ENCODE measurements at regions not wholly inside any gene's neighbourhood (a gene's known extent, or its start where the extent isn't known, plus 50 kb on each side); places are given as distances from the start of the nearest gene placed in this dataset.

- TF ChIP-seq, protein P1, sequence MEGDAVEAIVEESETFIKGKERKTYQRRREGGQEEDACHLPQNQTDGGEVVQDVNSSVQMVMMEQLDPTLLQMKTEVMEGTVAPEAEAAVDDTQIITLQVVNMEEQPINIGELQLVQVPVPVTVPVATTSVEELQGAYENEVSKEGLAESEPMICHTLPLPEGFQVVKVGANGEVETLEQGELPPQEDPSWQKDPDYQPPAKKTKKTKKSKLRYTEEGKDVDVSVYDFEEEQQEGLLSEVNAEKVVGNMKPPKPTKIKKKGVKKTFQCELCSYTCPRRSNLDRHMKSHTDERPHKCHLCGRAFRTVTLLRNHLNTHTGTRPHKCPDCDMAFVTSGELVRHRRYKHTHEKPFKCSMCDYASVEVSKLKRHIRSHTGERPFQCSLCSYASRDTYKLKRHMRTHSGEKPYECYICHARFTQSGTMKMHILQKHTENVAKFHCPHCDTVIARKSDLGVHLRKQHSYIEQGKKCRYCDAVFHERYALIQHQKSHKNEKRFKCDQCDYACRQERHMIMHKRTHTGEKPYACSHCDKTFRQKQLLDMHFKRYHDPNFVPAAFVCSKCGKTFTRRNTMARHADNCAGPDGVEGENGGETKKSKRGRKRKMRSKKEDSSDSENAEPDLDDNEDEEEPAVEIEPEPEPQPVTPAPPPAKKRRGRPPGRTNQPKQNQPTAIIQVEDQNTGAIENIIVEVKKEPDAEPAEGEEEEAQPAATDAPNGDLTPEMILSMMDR (conservative IDR thresholded peaks at IDR 0.05 in 1 of 2, IDR thresholded peaks at IDR 0.05 in 1 of 2; ENCODE audit: low read depth in 1 of 2, low read length in 2 of 2), result no peak
- TF ChIP-seq EZH2 (IDR thresholded peaks at IDR 0.05; ENCODE audit: low read length, missing control alignments), result no peak
These were observed 568.8 kb downstream of the HTR7 start for GRCh38 chr10:90289037-90289436.

Measured in fibroblast of lung (primary cell).